ENCODE measurements at regions not wholly inside any gene's neighbourhood (a gene's known extent, or its start where the extent isn't known, plus 50 kb on each side); places are given as distances from the start of the nearest gene placed in this dataset.
"Not testable (repeated sequence)": the region's sequence is repeated elsewhere in the genome, so short reads cannot be mapped to it uniquely, and the experiment has no call there.

DNA sequence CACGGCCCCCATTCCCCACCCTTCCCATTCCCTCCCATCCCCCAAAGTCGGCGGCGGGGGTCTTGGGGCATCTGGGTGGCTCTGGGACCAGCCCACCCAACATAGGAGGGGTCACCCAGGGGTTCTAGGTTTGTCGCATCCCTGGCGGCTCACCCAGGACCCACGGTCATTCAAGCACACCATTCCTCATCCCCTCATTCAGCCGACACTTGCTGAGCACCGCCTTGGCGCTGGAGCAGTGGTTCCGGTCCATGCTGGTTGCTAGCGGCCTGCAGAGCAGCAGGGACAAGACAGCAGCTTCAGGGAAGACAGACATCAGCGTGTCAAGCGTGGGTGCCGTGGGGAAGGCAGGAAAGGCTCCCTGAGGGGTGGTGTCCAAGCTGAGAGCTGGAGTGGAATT is 50.5 kb upstream of the OTOS start:
- no peak for DNase-seq (ENCODE audit: low spot score)

DNA sequence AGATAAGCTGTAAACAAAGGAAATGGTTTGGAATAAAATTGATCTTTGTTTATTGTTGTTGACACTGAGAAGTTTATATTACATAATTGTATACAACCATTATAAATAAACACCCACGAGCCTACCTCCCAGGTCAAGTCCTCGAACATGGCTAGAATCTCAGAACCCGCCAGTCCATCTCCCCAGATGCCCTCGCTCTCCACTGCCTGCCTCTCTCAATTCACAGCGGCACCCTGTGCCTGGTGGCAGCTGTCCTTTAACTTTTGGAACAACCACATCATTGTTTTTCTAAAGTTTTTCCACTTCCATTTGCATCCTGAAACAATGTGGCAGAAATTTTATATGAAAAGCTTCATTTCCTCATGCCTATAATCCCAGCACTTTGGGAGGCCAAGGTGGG is 52.2 kb upstream of the OTOS start:
- no peak for DNase-seq (ENCODE audit: low spot score)

DNA sequence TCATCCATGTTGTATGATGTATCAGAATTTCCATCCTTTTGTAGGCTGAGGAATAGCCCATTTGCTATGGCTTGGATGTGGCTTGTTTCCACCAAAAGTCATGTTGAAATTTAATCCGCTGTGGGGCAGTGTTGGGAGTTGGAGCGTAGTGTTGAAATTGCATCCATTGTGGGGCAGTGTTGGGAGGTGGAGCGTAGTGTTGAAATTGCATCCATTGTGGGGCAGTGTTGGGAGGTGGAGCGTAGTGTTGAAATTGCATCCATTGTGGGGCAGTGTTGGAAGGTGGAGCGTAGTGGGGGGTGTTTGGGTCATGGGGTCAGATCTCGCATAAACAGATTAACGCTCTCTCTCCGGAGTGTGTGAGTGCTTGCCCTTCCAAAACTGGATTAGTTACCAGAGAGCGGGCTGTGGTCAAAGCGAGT is 53.9 kb upstream of the OTOS start:
- DNase-seq (ENCODE audit: low spot score): not testable (repeated sequence)

DNA sequence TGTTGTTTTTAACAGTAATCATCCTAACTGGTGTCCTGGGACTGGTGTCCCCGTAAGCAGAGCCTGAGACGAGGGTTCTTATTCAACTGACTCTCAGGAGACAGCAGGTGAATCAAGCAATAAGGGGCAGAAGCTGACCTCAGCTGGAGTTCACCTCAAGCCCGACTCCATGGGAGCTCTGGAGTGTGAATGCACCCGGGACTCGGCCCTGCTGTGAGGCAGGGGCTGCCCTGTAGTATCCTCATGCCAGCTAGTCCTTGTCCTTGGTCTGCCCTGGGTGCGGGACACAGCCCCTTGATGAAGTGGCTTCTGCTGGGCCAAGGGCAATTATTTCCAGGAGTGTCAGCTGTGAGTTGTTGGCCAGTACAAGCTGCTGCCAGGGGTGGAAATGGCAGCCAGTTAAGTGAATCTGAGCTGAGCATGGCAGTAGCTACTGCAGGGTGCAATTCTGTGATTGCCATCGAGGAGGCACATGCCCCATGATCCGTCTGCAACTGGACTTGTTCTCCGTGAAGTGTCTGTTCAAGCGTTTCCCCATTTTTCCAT is 54.9 kb upstream of the OTOS start:
- DNase-seq (ENCODE audit: low spot score): no peak

DNA sequence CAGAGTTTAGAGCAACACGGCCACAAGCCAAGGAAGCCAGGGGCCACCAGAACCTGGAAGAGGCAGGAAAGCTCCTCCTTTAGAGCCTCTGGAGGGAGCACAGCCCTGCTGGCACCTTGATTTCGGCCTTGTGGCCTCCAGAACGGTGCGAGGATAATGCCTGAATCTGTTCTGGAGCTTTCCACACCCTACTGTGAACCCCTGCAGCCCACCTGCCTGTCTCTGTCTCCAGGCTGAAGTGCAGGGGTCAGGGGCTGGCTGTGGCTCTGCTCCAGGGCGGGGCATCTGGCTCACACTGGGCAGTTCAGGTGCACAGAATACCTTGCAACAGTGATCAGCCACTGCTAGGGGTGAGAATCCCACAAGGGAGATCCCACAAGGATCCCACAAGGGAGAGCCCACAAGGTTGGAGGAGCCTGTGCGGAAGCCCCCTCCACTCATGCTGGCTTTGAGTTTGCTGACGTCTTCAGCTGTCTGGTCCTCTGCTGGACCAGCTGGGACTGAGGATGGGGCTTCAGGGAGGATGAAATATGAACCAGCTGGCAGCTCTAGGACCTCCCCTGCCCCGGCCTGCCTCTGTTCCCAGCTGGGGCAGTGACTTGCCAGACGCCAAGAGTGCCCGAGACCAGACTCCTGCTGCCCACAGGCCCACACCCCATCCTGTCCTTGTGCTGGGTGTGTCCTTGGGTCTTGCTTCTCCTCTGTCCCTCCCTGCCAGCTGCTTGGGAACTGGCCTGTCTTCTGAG is 56.4 kb upstream of the OTOS start:
- DNase-seq (ENCODE audit: low spot score): no peak

DNA sequence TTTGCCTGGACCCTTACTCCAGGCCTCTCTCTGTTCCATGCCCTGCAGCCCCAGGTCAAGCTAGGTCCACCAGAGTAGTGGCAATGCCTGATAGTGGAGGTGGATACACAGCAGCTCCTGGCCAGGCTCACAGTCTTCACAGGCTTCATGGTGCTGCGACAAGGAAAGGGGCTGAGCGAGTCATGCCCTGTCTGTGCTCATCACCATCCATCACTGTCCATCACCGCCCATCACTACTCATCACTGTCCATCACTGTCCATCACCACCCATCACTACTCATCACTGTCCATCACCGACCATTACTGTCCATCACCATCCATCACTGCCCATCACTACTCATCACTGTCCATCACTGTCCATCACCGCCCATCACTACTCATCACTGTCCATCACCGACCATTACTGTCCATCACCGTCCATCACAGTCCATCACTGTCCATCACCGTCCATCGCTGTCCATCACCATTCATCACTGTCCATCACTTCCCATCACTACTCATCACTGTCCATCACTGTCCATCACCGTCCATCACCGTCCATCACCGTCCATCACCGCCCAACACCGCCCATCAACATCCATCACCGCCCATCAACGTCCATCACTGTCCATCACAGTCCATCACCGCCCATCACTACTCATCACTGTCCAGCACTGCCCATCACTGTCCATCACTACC is 57.1 kb upstream of the OTOS start:
- no peak for DNase-seq (ENCODE audit: low spot score)

DNA sequence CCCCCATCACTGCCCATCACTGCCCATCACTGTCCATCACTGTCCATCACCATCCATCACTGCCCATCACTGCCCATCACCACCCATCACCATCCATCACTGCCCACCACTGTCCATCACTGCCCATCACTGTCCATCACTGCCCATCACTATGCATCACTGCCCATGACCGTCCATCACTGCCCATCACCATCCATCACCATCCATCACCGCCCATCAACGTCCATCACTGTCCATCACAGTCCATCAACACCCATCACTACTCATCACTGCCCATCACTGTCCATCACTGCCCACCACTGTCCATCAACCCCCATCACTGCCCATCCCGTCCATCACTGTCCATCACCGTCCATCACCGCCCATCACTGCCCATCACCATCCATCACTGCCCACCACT is 57.8 kb upstream of the OTOS start:
- DNase-seq (ENCODE audit: low spot score): no peak

DNA sequence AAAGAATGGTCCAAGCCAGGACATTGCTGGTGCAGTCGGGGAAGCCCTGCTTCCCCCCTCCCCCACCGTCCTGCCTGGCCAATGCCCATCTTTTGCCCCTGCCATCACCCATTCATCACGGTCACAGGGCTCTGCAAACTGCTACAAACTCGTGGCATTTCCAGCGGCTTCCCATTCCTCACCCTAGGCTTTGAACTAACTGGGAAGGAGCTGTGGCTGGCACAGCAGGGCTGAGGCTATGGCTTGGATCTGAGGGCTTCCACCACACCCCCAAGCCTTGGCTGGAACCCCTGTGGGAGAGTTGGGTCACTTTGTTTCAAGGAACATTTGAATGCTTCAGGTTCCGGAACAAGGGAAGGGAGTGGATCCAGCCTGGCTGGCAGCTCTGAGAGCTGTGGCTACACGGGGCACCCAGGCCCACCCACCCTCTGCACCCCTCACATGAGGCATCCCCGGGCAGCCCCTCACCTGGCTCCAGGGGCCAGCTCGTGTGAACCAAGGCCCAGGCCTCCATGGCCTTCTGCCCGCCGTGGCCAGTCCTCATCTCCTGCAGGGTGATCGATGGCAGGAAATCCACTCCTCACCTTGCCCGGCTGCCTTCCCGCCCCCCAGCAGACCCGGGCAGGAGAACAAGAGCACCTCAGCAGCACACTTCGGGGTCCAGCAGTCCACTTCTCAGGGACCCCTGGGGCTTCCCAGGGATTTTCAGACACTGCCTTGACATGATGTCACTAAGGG is 58.8 kb upstream of the OTOS start:
- no peak for DNase-seq (ENCODE audit: low spot score)

DNA sequence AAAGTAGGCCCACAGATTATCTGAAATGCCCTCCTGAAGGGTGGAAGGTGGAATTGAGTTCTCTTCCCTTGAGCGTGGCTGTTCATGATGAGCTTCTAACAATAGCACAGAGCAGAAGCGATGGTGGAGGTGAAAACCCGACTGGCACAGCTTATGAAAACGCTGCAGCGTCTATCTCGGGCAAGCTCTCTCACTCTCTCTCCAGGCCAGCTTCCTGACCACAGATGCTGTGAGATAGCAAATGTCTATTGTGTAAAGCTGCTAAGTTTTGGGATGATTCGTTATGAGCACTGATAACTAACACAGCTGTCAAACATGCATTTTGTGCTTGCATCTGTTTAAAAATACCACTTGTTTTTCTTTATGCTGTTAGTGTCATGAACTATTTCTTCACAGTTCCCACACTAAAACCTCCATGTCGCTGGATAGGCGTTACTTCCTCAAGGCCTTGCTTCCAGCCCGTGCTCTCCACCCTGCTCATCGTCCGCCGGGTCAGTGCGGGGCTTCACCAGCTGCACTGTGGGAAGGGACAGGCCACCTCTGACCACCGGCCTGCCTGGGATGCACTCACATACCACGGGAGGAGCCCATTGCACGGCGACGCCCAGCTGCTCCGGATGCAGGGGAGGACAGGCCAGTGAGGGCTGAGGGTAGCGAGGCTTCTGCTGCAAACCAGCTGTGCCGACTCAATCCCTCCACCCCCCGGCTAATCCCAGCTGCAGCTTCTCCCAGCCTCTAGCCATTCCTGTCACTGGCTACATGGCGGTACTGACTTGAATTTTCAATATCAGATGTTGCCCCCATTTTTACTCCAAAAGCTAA is 60.0 kb upstream of the OTOS start:
- DNase-seq (ENCODE audit: low spot score): no peak

DNA sequence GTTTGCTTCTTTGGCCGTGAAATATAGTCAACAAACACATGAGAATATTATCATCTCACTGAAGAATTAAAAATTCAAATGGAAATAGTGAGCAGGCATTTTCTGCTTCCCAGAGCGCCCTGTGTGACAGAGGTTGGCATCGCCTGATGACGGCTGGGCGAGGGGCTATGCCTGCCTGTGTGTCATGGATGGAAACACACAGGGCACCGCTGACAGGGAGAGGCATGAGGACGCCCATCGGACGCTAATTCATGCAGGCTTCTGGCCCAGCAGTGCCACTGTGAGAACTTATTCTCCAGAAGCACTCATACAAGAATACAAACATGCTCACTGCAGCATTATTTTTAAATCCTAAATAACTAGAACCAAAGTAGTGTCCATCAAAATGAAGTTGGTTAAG is 61.4 kb upstream of the OTOS start:
- no peak for DNase-seq (ENCODE audit: low spot score)

DNA sequence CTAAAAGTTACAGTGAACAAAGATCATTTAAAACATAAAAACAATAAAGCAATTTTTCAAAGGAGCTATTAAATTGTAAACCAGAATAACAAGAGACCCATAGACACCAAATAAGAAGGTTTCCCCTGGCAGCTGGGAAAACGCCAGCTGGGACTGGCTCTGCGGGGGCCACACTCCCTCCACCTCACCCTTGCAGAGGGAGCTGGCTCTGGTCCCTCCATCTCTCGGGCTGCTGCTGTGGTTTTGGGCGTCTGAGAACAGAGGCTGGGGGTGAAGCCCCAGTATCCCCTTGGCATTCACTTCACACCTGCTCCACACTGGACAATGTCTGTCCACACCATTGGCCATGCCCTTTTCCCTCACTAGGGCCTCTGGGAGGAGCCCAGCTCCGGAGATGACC is 62.1 kb upstream of the OTOS start:
- DNase-seq (ENCODE audit: low spot score): no peak

DNA sequence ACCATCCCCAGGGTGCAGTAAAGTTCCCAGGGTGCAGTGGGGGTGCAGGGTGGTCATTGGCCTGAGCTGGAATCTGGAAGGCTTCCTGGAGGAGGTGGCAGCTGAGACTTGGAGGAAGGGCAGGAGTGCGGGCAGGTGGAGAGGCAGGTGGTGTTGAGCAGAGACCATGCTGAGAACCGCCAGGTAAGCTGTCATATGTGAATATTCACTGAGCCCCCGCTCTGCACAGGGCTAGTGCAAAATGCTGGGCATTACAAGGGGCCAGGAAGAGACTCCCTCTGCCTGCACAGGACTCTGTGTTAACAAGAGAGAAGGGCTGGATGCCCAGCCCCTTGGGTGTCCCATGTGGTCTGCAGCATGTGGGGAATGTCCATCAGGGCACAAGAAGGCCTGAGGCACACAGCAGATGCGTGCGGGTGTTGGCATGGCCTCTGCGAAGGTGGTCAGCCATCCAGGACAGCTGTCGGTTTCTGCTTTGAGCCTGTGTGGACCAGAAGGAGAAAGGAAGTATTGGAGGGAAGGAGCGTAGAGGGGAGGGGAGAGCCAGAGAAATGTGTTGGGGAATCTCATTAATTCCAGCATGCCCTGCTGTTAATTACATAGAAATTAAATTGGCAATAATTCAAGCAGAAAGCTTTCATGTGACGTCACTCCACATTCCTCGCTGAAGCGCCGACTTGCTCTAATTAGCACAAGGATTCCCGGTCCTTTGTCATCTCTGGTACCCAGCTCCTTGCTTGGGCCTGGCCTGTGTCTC is 62.8 kb upstream of the OTOS start:
- no peak for DNase-seq (ENCODE audit: low spot score)

DNA sequence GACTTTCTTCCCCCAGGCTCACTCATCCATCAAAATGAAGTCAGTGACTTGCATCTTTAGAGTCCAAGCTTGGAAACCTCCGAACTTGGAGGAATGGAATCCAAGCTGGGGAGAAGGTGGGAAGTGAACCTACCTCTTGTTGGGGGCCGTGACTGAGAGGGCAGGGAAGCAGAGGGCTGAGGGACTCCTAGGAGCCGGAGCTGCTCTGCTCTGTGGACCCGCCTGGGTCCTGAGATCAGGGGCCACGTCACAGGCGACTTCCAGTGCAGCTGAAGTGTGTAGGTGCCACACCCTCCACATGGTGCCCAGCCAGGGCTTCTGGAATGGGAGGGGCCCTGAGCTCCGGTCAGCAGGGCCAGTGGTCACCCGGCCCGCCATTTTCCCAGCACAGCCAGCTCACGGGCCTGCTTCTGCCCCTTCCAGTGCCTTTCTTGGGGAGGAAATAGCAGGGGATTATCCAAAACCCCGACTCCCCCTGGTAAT is 63.4 kb upstream of the OTOS start:
- no peak for DNase-seq (ENCODE audit: low spot score)

DNA sequence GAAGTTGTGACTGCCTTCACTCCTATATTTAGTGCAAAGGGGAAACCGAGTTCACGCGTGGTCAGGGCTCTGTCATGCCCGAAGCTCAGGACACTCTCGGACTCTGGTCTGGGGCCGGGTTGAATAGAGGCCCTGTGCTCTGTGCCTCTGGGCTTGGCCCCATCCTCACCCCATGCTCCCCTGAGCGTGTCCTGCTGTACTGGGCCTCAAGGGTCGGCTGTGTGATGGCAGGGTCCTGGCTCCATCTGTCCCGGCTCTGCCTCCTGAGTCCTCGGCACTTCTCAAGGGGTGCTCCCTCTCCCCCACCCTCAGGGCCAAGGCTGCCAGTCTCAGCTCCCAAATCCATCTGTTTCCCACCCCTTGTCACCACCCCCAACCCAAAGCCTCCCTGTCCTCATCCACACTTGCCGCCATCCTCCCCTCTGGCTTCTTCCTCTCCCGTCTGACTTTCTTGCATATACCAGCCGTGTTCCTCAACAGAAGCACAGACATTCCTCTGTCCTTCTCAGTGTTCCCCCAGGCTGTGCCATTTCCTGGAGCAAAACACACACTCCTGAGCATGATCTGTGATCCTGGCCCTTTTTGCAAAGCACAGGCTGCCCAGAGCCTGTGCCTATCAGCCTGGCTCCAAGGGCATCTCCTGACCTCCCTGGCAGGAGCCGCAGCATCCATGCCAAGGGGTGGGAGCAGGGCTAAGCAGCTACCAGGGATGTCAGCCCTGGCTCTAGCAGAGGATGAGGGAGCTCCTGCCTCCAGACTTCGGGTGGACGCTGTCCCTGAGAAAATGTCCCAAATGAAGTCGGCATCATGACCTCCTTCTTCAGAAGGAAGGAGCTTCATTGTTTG is 64.2 kb upstream of the OTOS start:
- DNase-seq (ENCODE audit: low spot score): no peak

DNA sequence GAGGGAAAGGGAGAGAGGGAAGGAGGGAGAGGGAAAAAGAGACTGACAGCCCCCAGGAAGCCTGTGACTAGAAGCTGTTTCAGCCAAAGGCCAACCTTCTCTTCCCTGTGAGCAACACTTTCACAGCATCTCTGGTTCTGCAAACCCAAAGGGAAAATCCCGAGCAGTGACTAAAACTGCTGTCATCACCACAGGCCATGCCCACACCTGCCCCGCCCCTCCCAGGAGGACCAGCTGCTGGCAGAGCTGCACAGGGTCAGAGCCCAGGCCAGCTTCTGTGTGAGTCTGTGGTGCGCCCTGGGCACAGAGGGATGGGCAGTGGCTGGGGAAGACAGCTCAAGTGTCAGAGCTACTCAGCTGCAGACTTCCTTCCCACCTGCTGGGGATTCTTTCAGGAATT is 64.9 kb upstream of the OTOS start:
- DNase-seq (ENCODE audit: low spot score): peak; percentile 75

DNA sequence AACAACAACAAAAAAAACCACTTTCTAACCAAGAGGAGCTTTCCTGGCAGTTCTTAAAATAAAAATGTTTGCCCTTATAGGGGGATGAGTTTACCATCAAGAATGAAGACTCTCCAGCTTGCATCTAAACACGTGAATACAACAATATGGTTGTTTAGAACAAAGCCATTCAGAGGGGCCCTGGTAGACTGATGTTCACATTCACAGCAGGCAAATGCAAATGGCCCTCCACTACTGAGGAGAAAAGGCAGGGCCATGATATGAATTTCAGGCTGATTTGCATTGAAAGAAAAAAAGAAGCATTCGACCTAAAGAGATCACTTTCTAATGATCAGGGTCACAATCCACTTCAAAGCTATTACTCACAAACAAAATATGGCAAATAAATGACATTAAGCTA is 65.3 kb upstream of the OTOS start:
- no peak for DNase-seq (ENCODE audit: low spot score)

DNA sequence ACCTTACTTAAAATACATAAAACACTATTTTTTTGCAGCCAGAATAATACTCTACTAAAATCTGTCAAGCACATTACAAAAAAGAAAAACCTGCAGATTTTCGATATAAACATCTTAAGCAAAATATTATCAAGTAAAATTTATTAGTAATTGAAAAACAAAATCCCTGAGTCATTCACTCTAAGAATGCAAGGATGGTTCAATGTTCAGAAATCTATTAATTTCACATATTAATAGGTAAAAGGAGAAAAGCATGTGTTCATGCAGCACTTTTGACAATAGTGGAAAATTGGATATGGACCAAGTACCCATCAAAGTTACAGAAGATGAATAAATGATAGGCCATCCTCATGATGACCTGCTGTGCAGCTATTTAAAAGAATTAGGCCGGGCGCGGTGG is 66.2 kb upstream of the OTOS start:
- no peak for DNase-seq (ENCODE audit: low spot score)

DNA sequence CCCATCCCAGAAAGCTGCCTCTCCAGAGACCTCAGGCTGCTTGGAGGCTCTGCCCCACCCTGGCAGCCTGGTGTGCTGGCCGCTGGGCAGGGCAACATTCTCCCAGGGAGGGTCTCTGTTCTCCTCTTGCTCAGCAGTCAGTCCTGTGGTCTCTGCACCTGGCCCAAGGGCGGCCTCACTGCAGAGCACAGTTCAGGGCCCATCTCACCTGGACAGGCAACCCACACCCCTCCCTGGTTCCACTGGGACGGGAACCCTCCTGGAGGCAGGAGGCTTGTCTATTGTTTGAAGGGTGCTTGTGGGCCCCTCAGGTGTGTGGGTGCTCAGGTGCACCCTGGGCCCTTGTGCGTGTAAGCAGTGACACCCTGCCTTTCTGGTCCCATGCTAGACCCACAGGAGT is 67.2 kb upstream of the OTOS start:
- DNase-seq (ENCODE audit: low spot score): no peak

DNA sequence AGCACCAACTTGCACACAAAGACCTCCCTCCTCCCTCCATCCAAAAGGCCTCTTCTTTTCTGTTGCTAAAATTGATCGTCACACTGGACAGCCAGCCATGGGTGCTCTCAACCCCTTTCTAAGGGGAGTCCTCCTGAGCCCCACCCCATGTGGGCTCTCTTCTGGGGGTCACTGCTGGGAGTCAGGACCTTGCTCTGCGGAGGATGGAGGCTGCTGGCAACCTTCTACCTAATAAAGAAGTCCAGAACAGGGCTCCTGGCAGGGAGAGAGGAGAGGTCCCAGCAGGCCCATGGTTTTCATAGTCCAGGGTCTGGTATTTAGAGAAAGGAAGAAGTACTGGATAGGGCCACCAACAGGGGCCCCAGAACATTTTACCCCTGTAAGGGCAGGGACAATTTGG is 67.6 kb upstream of the OTOS start:
- DNase-seq (ENCODE audit: low spot score): no peak

DNA sequence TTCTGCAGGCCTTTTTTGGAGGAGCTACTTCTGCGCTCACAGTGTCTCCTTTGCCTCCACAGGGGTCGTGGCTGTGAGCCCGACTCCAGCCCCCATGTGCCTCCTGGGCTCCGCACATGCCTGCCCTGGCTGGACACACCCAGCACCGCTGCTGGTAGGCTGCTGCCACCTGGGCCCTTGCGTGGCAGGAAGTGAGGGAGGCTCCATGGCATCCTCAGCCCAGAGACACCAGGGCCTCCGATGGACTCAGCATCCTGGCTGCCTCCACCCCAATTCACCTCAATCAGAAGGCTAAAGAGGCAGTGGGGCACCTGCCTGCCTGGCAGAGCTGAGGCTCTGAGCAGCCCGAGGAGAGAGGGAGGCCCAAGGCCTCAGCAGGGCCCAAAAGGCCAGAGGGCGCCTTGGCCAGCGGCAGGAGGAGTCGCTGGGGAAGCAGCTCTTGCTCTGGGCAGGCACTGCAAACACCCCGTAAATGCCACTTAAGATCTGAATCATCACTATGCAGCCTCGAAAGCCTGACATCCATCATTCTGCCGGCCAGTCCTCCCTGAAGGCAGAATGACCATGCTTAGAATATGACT is 68.3 kb upstream of the OTOS start:
- no peak for DNase-seq (ENCODE audit: low spot score)

Measured in RKO (cell line).